Ascending aorta (tissue), 2 donors: ENCODE measurements at regions not wholly inside any gene's neighbourhood (a gene's known extent, or its start where the extent isn't known, plus 50 kb on each side); places are given as distances from the start of the nearest gene placed in this dataset.
"Not testable (repeated sequence)": the region's sequence is repeated elsewhere in the genome, so short reads cannot be mapped to it uniquely, and the experiment has no call there.

Experiments used
- DNase-seq, 2 donors: peaks; one replicate each; pipeline ENCODE4 v3.0.0-alpha.2; 2019; ENCODE audit warnings: low spot score in 2 of 2
- H3K27ac ChIP-seq, 2 donors: fragments of 200-600 bp; sonication (generic); one replicate each; pipeline ENCODE4 v1.5.1; 2016 to 2017; ENCODE audit warnings: mild to moderate bottlenecking in 1 of 2
- H3K27me3 ChIP-seq: fragments of 200-600 bp; sonication (generic); one replicate; pipeline ENCODE4 v1.5.1; 2017
- H3K36me3 ChIP-seq, 2 donors: fragments of 200-600 bp; sonication (generic); one replicate each; pipeline ENCODE4 v1.5.1; 2016
- H3K4me1 ChIP-seq, 2 donors: fragments of 200-600 bp; sonication (generic); one replicate each; pipeline ENCODE4 v1.5.1; 2016 to 2017; ENCODE audit warnings: mild to moderate bottlenecking in 1 of 2
- H3K4me3 ChIP-seq, 2 donors: fragments of 200-600 bp; sonication (generic); one replicate each; pipeline ENCODE4 v1.5.1; 2016 to 2017; ENCODE audit warnings: mild to moderate bottlenecking in 1 of 2
- H3K9me3 ChIP-seq, 2 donors: fragments of 200-600 bp; sonication (generic); one replicate each; pipeline ENCODE4 v1.5.1; 2016
- CTCF ChIP-seq, 3 experiments: fragments of 200-600 bp in 2 of 3; fragments of 450-650 bp in 1 of 3; sonication (generic) in 2 of 3; IDR thresholded peaks; one replicate each; pipeline ENCODE4 v1.5.1; 2016 to 2019; ENCODE audit warnings: antibody characterized with exemption in 3 of 3, mild to moderate bottlenecking in 1 of 3, moderate library complexity in 1 of 3
- intact Hi-C: fragments of 100-400 bp; cut with DNase I; formaldehyde crosslinking; loops from one replicate; pipeline ENCODE4 v1.15.1; 2023

GRCh38 chr17:15802917-15803316, 70.8 kb downstream of the TBC1D26 start:
- DNase-seq, H3K36me3 ChIP-seq, H3K4me1 ChIP-seq, H3K4me3 ChIP-seq, H3K9me3 ChIP-seq, H3K27me3 ChIP-seq, H3K27ac ChIP-seq, intact Hi-C loops: not testable (repeated sequence)

GRCh38 chr17:15806825-15807224, 74.7 kb downstream of the TBC1D26 start:
- DNase-seq, H3K9me3 ChIP-seq, H3K27me3 ChIP-seq, H3K4me1 ChIP-seq, H3K27ac ChIP-seq, H3K36me3 ChIP-seq, intact Hi-C loops, H3K4me3 ChIP-seq: not testable (repeated sequence)

GRCh38 chr17:15813388-15813787, 81.3 kb downstream of the TBC1D26 start:
- H3K27ac ChIP-seq, H3K27me3 ChIP-seq, H3K4me1 ChIP-seq, H3K9me3 ChIP-seq, H3K36me3 ChIP-seq, DNase-seq, H3K4me3 ChIP-seq, intact Hi-C loops: not testable (repeated sequence)

GRCh38 chr17:15814003-15814402, 81.9 kb downstream of the TBC1D26 start:
- intact Hi-C loops, H3K36me3 ChIP-seq, H3K4me3 ChIP-seq, H3K27me3 ChIP-seq, H3K9me3 ChIP-seq, H3K4me1 ChIP-seq, H3K27ac ChIP-seq, DNase-seq: not testable (repeated sequence)

- intact Hi-C loops: not testable (repeated sequence)
Observed at GRCh38 chr17:15817861-15818260, 85.8 kb downstream of the TBC1D26 start.

GRCh38 chr17:15822280-15822679, 90.2 kb downstream of the TBC1D26 start:
- H3K36me3 ChIP-seq, DNase-seq, H3K9me3 ChIP-seq, H3K27ac ChIP-seq, H3K4me1 ChIP-seq, intact Hi-C loops, H3K27me3 ChIP-seq, H3K4me3 ChIP-seq: not testable (repeated sequence)

More at GRCh38 chr17:15817861-15818260, 85.8 kb downstream of the TBC1D26 start:
- not testable (repeated sequence) for H3K27me3 ChIP-seq, DNase-seq, H3K9me3 ChIP-seq, H3K27ac ChIP-seq, H3K36me3 ChIP-seq, H3K4me1 ChIP-seq, H3K4me3 ChIP-seq

- H3K4me1 ChIP-seq, H3K9me3 ChIP-seq, H3K27ac ChIP-seq, H3K27me3 ChIP-seq, H3K36me3 ChIP-seq: not testable (repeated sequence)
- peak; percentile 64 to 83 (median 66) for TF ChIP-seq CTCF (IDR thresholded peaks at IDR 0.05)
- peak in 1 of 2 donors; percentile 78 for DNase-seq
- peak overlapping the region in 1 of 2 donors; percentile 33 for H3K4me3 ChIP-seq
- intact Hi-C loops: loop anchor here (2.0 kb wide), 1 partner anchor 170 kb away; the partner anchor contains the start of genes TTC19 and ZSWIM7
Observed at GRCh38 chr17:15828727-15829314, 96.7 kb downstream of the TBC1D26 start.

- H3K4me1 ChIP-seq, DNase-seq, H3K36me3 ChIP-seq, H3K27me3 ChIP-seq, H3K27ac ChIP-seq, intact Hi-C loops, H3K4me3 ChIP-seq, H3K9me3 ChIP-seq: not testable (repeated sequence)
Observed at GRCh38 chr17:15830221-15830620, 98.1 kb downstream of the TBC1D26 start.

- H3K9me3 ChIP-seq, H3K4me3 ChIP-seq, H3K27me3 ChIP-seq, H3K36me3 ChIP-seq, intact Hi-C loops, DNase-seq, H3K27ac ChIP-seq, H3K4me1 ChIP-seq: not testable (repeated sequence)
Observed at GRCh38 chr17:15831182-15831581, 99.1 kb downstream of the TBC1D26 start.

GRCh38 chr17:15832921-15833480, 100.9 kb downstream of the TBC1D26 start:
- H3K4me3 ChIP-seq, intact Hi-C loops, H3K9me3 ChIP-seq, H3K4me1 ChIP-seq, H3K27me3 ChIP-seq, DNase-seq, H3K36me3 ChIP-seq, H3K27ac ChIP-seq: not testable (repeated sequence)

GRCh38 chr17:15833890-15834289, 101.8 kb downstream of the TBC1D26 start:
- H3K27ac ChIP-seq, H3K27me3 ChIP-seq, H3K36me3 ChIP-seq, DNase-seq, intact Hi-C loops, H3K4me3 ChIP-seq, H3K4me1 ChIP-seq, H3K9me3 ChIP-seq: not testable (repeated sequence)

GRCh38 chr17:15835481-15835880, 103.4 kb downstream of the TBC1D26 start:
- H3K4me1 ChIP-seq, H3K27me3 ChIP-seq, H3K4me3 ChIP-seq, H3K9me3 ChIP-seq, H3K27ac ChIP-seq, H3K36me3 ChIP-seq, intact Hi-C loops, DNase-seq: not testable (repeated sequence)

- H3K36me3 ChIP-seq, H3K4me1 ChIP-seq, H3K9me3 ChIP-seq, H3K27me3 ChIP-seq, DNase-seq, H3K4me3 ChIP-seq, H3K27ac ChIP-seq, intact Hi-C loops: not testable (repeated sequence)
Observed at GRCh38 chr17:15836249-15836982, 104.3 kb downstream of the TBC1D26 start.
